Ovary (tissue), 3 donors: ENCODE measurements at regions not wholly inside any gene's neighbourhood (a gene's known extent, or its start where the extent isn't known, plus 50 kb on each side); places are given as distances from the start of the nearest gene placed in this dataset.

Experiments used
- CTCF ChIP-seq, 3 donors: fragments of 450-650 bp in 2 of 3; fragments of 200-600 bp in 1 of 3; IDR thresholded peaks; one replicate each; pipeline versions ENCODE4 v1.5.1 to v1.8.0; 2016 to 2022; ENCODE audit warnings: antibody characterized with exemption in 3 of 3, mild to moderate bottlenecking in 1 of 3
- POLR2A ChIP-seq: fragments of 450-650 bp; IDR thresholded peaks from one replicate; pipeline ENCODE4 v1.6.1; 2017; ENCODE audit warnings: antibody characterized with exemption, mild to moderate bottlenecking, moderate library complexity
- donor health status: DM: no; HTN: no; CAD: no.

GRCh38 chr2:16392647-16393499 is 272.8 kb downstream of the CYRIA start:
- TF ChIP-seq CTCF (IDR thresholded peaks at IDR 0.05), result no peak
- TF ChIP-seq POLR2A, result no peak
